Erythroblast (primary cell): ENCODE measurements at regions not wholly inside any gene's neighbourhood (a gene's known extent, or its start where the extent isn't known, plus 50 kb on each side); places are given as distances from the start of the nearest gene placed in this dataset.

Experiments
- GATA1 ChIP-seq: IDR thresholded peaks from 2 replicates; pipeline ENCODE4 v1.6.1; 2011; ENCODE audit warnings: low read depth, mild to moderate bottlenecking, control low read depth, low read length, moderate library complexity
- POLR2A ChIP-seq: IDR thresholded peaks from 2 replicates; pipeline ENCODE4 v1.6.1; 2011; ENCODE audit warnings: mild to moderate bottlenecking, low read length

DNA sequence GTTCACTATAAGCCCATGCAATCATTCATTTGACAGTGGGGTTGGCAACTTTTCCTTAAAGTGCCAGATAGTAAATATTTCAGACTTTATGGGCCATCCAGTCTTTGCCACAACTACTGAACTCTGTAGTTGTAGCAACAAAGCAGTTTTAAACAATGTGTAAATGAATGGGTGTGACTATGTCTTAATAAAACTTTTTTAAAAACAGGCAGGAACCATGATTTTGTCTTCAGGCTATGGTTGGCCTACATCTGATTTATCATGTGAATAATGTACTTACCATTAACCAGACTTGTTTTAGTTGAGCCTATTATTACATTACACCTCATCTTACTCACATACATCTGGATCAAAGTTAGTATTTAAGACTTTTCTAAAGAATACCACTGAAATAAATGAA is 361.6 kb downstream of the GABRG2 start:
- TF ChIP-seq POLR2A (no peak), GATA1 (no peak)
